MM.1S (cell line): ENCODE measurements at regions not wholly inside any gene's neighbourhood (a gene's known extent, or its start where the extent isn't known, plus 50 kb on each side); places are given as distances from the start of the nearest gene placed in this dataset.

ENCODE experiments used
- CTCF ChIP-seq: fragments of 300-600 bp; sonication (generic); IDR thresholded peaks from 2 replicates; pipeline ENCODE4 v1.5.1; 2016; ENCODE audit warnings: antibody characterized with exemption, low read length, mixed read lengths
- EZH2 ChIP-seq: fragments of 300-600 bp; sonication (generic); optimal IDR thresholded peaks from 2 replicates; pipeline ENCODE3; 2017; ENCODE audit warnings: low read depth, mild to moderate bottlenecking, antibody characterized with exemption, low read length, mixed read lengths
- EZH2phosphoT487 ChIP-seq: fragments of 300-600 bp; sonication (generic); IDR thresholded peaks from 2 replicates; pipeline ENCODE4 v1.6.1; 2018; ENCODE audit warnings: antibody characterized with exemption, low read length

- TF ChIP-seq CTCF (no peak), EZH2phosphoT487 (no peak), EZH2 (no peak)
These were observed 139.5 kb upstream of the SLC27A6 start for GRCh38 chr5:128825826-128826225.
